Brain microvascular endothelial cell (primary cell): ENCODE measurements at regions not wholly inside any gene's neighbourhood (a gene's known extent, or its start where the extent isn't known, plus 50 kb on each side); places are given as distances from the start of the nearest gene placed in this dataset.

Experiments
- DNase-seq: peaks from one replicate; pipeline ENCODE4 v3.0.0-alpha.2; 2020
- H3K27ac ChIP-seq: fragments of 250-450 bp; sonication (Bioruptor Pico); 2 replicates; pipeline ENCODE4 v1.5.1; 2020; ENCODE audit warnings: mild to moderate bottlenecking, moderate library complexity
- H3K27me3 ChIP-seq: fragments of 250-450 bp; sonication (Bioruptor Pico); replicated peaks from 2 replicates; pipeline ENCODE4 v1.5.1; 2020; ENCODE audit warnings: mild to moderate bottlenecking
- H3K36me3 ChIP-seq: fragments of 250-450 bp; sonication (Bioruptor Pico); replicated peaks from 2 replicates; pipeline ENCODE4 v1.5.1; 2020; ENCODE audit warnings: mild to moderate bottlenecking
- H3K4me3 ChIP-seq: 2 replicates; pipeline ENCODE4 v1.5.1; 2011; ENCODE audit warnings: low read depth, mild to moderate bottlenecking, control low read depth, low read length, moderate library complexity
- in situ Hi-C: cut with HindIII; loops from 2 replicates; pipeline ENCODE4 v1.10.0; 2017; ENCODE audit warnings: low sequenced_read_pairs, low pct_ligation_motif_present
- TF ChIP-seq, protein P1 (sequence below): IDR thresholded peaks from 2 replicates; pipeline ENCODE4 v1.5.1; 2011; ENCODE audit warnings: low read depth, mild to moderate bottlenecking, moderate library complexity, low read length, control low read depth, inconsistent platforms; ENCODE audit errors: missing control alignments

DNA sequence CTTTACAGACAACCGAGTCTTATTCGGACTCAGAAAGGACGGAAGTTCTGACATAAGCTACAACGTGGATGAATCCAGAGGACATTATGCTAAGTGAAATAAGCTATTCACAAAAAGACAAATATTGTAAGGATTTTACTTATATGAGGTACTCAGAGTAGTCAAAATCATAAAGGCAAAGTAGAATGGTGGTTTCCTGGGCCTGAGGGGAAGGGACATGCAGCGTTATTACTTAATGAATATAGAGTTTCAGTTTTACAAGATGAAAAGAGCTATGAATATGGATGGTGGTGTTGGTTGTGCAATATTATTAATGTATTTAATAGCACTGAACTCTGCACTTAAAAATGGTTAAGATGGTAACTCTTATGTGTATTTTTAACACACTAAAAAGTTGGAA lies 419.1 kb upstream of the SGCG start:
- Histone ChIP-seq H3K27me3 (no peaks in the 10 kb centered on the region), H3K4me3 (no peak overlapping the region), H3K27ac (no peak overlapping the region), H3K36me3 (no peaks in the 10 kb centered on the region)
- DNase-seq: no peak
- in situ Hi-C loops: no loop called here
- TF ChIP-seq, protein P1, sequence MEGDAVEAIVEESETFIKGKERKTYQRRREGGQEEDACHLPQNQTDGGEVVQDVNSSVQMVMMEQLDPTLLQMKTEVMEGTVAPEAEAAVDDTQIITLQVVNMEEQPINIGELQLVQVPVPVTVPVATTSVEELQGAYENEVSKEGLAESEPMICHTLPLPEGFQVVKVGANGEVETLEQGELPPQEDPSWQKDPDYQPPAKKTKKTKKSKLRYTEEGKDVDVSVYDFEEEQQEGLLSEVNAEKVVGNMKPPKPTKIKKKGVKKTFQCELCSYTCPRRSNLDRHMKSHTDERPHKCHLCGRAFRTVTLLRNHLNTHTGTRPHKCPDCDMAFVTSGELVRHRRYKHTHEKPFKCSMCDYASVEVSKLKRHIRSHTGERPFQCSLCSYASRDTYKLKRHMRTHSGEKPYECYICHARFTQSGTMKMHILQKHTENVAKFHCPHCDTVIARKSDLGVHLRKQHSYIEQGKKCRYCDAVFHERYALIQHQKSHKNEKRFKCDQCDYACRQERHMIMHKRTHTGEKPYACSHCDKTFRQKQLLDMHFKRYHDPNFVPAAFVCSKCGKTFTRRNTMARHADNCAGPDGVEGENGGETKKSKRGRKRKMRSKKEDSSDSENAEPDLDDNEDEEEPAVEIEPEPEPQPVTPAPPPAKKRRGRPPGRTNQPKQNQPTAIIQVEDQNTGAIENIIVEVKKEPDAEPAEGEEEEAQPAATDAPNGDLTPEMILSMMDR: no peak

DNA sequence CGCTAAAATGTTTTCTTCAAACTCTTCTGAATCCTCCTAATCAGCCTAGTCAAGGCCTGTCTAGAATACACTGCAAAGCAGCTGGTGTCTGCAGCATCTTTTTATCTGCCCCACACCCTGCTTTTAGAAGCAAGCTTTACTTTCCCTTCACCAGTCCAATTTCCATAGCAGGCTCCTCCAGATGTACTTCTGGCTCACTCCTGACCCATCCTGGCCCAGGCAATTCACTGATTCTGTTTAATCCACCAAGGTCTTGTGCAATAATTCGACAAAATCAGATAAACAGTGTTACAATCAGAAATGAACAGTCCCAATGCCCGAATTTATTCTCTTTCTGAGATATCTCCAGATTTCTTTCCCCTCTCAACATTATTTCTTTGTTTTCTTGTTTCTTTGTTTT lies 415.2 kb upstream of the SGCG start:
- TF ChIP-seq, protein P1: no peak
- H3K36me3 ChIP-seq: no peaks in the 10 kb centered on the region
- no peak for DNase-seq
- no peak overlapping the region for H3K4me3 ChIP-seq
- in situ Hi-C loops: no loop called here
- H3K27ac ChIP-seq: no peak overlapping the region
- H3K27me3 ChIP-seq: no peaks in the 10 kb centered on the region

DNA sequence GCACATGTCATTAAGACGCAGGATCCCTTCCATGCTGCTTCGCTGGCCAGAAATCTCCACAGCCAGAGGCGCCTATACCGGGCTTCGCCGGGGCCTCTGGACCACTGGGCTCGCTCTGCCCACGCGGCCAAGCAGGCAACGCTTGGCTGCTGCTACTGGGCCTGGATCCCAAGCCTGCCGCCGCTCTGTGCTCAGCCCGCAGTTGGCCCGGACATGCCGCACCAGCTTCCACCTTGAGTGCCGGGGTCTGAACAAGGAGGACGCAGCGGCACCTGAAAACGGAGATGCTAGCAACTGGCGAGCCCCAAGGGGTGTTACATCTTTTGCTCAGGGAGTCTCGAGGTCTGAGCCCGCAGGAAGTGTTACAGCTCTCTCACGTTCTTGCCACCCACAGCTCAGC lies 409.9 kb upstream of the SGCG start:
- Histone ChIP-seq H3K27me3 (no peaks in the 10 kb centered on the region), H3K36me3 (no peaks in the 10 kb centered on the region), H3K4me3 (no peak overlapping the region), H3K27ac (no peak overlapping the region)
- TF ChIP-seq, protein P1: no peak
- DNase-seq: no peak
- in situ Hi-C loops: no loop called here

DNA sequence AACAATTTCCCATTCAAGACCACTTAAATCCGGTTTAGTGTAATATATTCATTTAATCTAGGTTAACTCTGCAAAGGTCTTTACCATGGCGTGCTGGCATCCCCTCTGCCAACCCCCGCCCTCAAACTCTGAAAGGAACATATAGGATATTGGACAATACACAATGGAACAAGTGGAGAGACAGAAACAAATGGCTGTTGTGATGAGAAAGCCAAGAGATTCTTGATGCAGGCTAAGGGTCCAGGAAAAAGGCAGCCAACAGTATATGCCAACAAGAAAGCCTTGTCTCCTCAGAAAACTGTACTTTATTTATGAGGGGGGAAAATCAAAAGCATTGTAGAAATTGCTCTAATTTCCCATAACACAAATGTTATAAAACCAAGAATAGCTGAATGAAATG lies 407.3 kb upstream of the SGCG start:
- no peak for DNase-seq
- no peaks in the 10 kb centered on the region for H3K27me3 ChIP-seq
- in situ Hi-C loops: no loop called here
- TF ChIP-seq, protein P1: no peak
- H3K36me3 ChIP-seq: no peaks in the 10 kb centered on the region
- H3K27ac ChIP-seq: no peak overlapping the region
- H3K4me3 ChIP-seq: no peak overlapping the region

DNA sequence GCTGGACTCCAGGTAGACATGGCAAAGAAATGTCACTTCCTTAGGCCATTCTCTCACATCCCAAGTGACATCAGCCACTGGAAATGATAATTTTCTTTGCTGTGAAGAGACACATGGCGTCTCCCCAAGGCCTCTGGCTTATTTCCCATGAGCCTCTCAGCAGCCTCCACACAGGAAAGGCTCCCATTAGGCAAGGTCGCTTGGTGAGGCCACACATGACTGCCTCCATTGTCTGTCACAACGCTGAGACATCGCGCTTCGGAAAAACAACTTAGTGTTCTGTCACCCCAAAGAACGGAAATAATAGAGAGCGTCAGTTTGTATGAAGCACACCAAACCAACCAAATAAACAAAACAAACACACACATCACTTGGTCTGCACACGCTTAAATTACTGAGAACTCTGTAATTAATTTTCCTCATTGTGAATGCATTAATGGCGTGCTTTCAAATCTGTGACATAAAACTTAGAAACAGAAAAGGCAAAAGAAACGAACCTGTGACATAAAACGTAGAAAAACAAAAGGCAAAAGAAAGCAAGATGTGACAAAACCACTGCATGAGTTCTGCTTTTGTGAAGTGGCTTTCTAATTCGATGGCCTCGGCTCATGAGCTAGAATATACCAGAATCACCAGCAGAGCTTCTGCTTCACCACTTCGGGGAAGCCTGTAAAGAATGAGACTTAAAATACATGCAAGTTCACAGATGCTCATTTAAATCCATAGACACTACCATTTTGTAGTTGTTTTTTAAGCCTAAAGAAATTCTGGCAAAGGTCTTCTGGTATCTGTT lies 404.2 kb upstream of the SGCG start:
- no peaks in the 10 kb centered on the region for H3K27me3 ChIP-seq
- no peak overlapping the region for H3K4me3 ChIP-seq
- TF ChIP-seq, protein P1: no peak
- DNase-seq: no peak
- in situ Hi-C loops: no loop called here
- H3K36me3 ChIP-seq: no peaks in the 10 kb centered on the region
- H3K27ac ChIP-seq: no peak overlapping the region

DNA sequence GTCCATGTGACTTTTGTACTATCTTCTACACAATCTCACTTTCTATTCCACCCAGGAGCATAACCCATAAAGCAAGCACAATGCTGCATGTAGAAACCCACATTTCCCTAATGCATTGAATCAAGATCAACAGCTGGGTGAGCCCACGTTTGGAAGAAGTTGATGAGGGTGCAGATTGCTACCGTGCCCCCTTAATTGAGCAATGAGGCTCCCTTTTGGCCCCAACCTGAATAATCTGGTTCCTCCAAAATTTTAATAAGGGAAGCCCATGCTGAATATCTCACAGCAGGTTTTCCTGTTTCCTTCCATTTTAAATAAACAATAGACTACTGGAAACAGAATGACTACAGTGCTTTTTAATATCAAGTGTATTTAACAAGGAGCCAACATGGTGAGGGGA lies 403.6 kb upstream of the SGCG start:
- Histone ChIP-seq H3K27me3 (no peaks in the 10 kb centered on the region), H3K36me3 (no peaks in the 10 kb centered on the region), H3K27ac (no peak overlapping the region), H3K4me3 (no peak overlapping the region)
- DNase-seq: no peak
- in situ Hi-C loops: no loop called here
- TF ChIP-seq, protein P1: no peak
